Endothelial cell of umbilical vein (primary cell): ENCODE measurements at regions not wholly inside any gene's neighbourhood (a gene's known extent, or its start where the extent isn't known, plus 50 kb on each side); places are given as distances from the start of the nearest gene placed in this dataset.

ENCODE experiments used
- BruUV-seq: library from RNA; stranded (reverse); fragments of 400-500 nt; replicated peaks from 2 replicates; lab custom pipeline; 2021; lab: Mats Ljungman, UMichigan
- CTCF ChIA-PET: fragments of 300-600, 350-600 bp; sonication (Branson Sonifier 250); formaldehyde crosslinking; loops from one replicate; lab custom pipeline; 2021; ENCODE audit warnings: antibody characterized with exemption, inconsistent platforms; lab: Charles Lee
- POLR2A ChIA-PET: fragments of 300-600, 350-600 bp; sonication (Branson Sonifier 250); formaldehyde crosslinking; loops from one replicate; lab custom pipeline; 2021; ENCODE audit warnings: antibody characterized with exemption, inconsistent platforms; lab: Charles Lee
- DNase-seq: peaks from one replicate; pipeline ENCODE4 v3.0.0-alpha.2; 2011; ENCODE audit warnings: low read depth, low spot score
- FAIRE-seq: peaks from 2 replicates; lab custom pipeline; 2011; peaks lifted over from hg19 to GRCh38; lab: Jason Lieb, UNC
- H2AFZ ChIP-seq: 2 replicates; pipeline ENCODE4 v1.6.0; 2012; ENCODE audit warnings: low read depth, low read length, control low read depth, inconsistent platforms
- H3K27ac ChIP-seq: 2 replicates; pipeline ENCODE4 v1.5.1; 2011; ENCODE audit warnings: low read depth, mild to moderate bottlenecking, control low read depth, low read length, moderate library complexity; ENCODE audit not compliant: insufficient read depth
- H3K27me3 ChIP-seq, 2 experiments: 2 replicates each; pipeline versions ENCODE4 v1.6.0 to v1.6.1; 2011; ENCODE audit warnings: low read length in 2 of 2, mixed read lengths in 1 of 2; ENCODE audit not compliant: control insufficient read depth in 2 of 2, insufficient read depth in 2 of 2
- H3K36me3 ChIP-seq, 2 experiments: 2 replicates in 1 of 2; 3 replicates in 1 of 2; pipeline ENCODE4 v1.5.1; 2011; ENCODE audit warnings: low read length in 2 of 2, mild to moderate bottlenecking in 1 of 2, moderate library complexity in 1 of 2; ENCODE audit not compliant: control insufficient read depth in 2 of 2, insufficient read depth in 2 of 2; ENCODE audit errors: extremely low read depth in 1 of 2
- H3K4me1 ChIP-seq: 3 replicates; pipeline ENCODE4 v1.5.1; 2011; ENCODE audit warnings: mild to moderate bottlenecking, low read length; ENCODE audit not compliant: control insufficient read depth, insufficient read depth; ENCODE audit errors: extremely low read depth
- H3K4me2 ChIP-seq: 2 replicates; pipeline ENCODE4 v1.6.1; 2011; ENCODE audit warnings: low read length, control low read depth, mixed read lengths; ENCODE audit not compliant: insufficient read depth
- H3K4me3 ChIP-seq, 3 experiments: fragments of 200-600 bp in 1 of 3; sonication (generic), shearing (Covaris generic) in 1 of 3; replicated peaks in 1 of 3; 2 replicates each; pipeline ENCODE4 v1.5.1; 2011 to 2016; ENCODE audit warnings: control low read depth in 3 of 3, low read length in 3 of 3, mild to moderate bottlenecking in 2 of 3, inconsistent platforms in 1 of 3, low read depth in 1 of 3, moderate library complexity in 1 of 3; ENCODE audit not compliant: insufficient read depth in 1 of 3
- H3K79me2 ChIP-seq: 2 replicates; pipeline ENCODE4 v1.6.0; 2012; ENCODE audit warnings: low read length, inconsistent platforms; ENCODE audit not compliant: control insufficient read depth, insufficient read depth
- H3K9ac ChIP-seq: replicated peaks from 2 replicates; pipeline ENCODE3; 2011; ENCODE audit warnings: low read length, control low read depth; ENCODE audit not compliant: insufficient read depth; ENCODE audit errors: extremely low read depth
- H3K9me1 ChIP-seq: replicated peaks from 3 replicates; pipeline ENCODE4 v1.6.0; 2011; ENCODE audit warnings: mild to moderate bottlenecking, low read length; ENCODE audit not compliant: control insufficient read depth, insufficient read depth; ENCODE audit errors: extremely low read depth
- H3K9me3 ChIP-seq: replicated peaks from 2 replicates; pipeline ENCODE4 v1.5.1; 2012; ENCODE audit warnings: low read length, inconsistent platforms; ENCODE audit not compliant: control insufficient read depth, insufficient read depth
- H4K20me1 ChIP-seq: replicated peaks from 2 replicates; pipeline ENCODE3; 2011; ENCODE audit warnings: mild to moderate bottlenecking, low read length; ENCODE audit not compliant: control insufficient read depth, insufficient read depth; ENCODE audit errors: extremely low read depth
- CTCF ChIP-seq, 2 donors: IDR thresholded peaks; 1 replicate in 1 of 2; 2 replicates in 1 of 2; pipeline ENCODE4 v1.5.1; 2011; ENCODE audit warnings: low read length in 2 of 2, mild to moderate bottlenecking in 2 of 2, moderate library complexity in 2 of 2, control low read depth in 1 of 2, inconsistent platforms in 1 of 2, low read depth in 1 of 2; ENCODE audit not compliant: insufficient read depth in 1 of 2; ENCODE audit errors: extremely low read depth in 1 of 2
- FOS ChIP-seq: IDR thresholded peaks from 2 replicates; pipeline ENCODE4 v1.6.1; 2011; ENCODE audit warnings: mild to moderate bottlenecking, low read length, moderate library complexity, borderline replicate concordance; ENCODE audit not compliant: insufficient read depth
- GATA2 ChIP-seq: IDR thresholded peaks from 2 replicates; pipeline ENCODE4 v1.7.0; 2011; ENCODE audit warnings: low read depth, mild to moderate bottlenecking, moderate library complexity, mixed read lengths, low read length; ENCODE audit not compliant: insufficient read length, insufficient read depth
- MAX ChIP-seq: IDR thresholded peaks from 2 replicates; pipeline ENCODE4 v1.6.1; 2011; ENCODE audit not compliant: insufficient read depth, insufficient read length
- POLR2A ChIP-seq: IDR thresholded peaks from 2 replicates; pipeline ENCODE4 v1.6.1; 2012; ENCODE audit warnings: low read depth, mild to moderate bottlenecking, control low read depth, low read length
- POLR2AphosphoS5 ChIP-seq: IDR thresholded peaks from 2 replicates; pipeline ENCODE4 v1.6.1; 2012; ENCODE audit warnings: low read depth, mild to moderate bottlenecking, control low read depth, low read length, moderate library complexity; ENCODE audit not compliant: insufficient read depth
- dilution Hi-C: fragments of 300-500 bp; cut with MboI; formaldehyde crosslinking; loops from one replicate; pipeline ENCODE4 v1.15.0; 2019; ENCODE audit warnings: low sequenced_read_pairs; ENCODE audit not compliant: extremely low pct_ligation_motif_present
- intact Hi-C: fragments of 100-400 bp; cut with micrococcal nuclease; formaldehyde crosslinking; loops from one replicate; pipeline ENCODE4 v1.10.0; 2022

GRCh38 chr20:7196481-7196880 is 429.0 kb downstream of the BMP2 start:
- Histone ChIP-seq H3K4me3 (no peak overlapping the region), H3K79me2 (no peaks in the 10 kb centered on the region), H3K9ac (no peak overlapping the region), H3K9me3 (no peaks in the 10 kb centered on the region), H2AFZ (no peak overlapping the region), H3K4me1 (peaks cover 6% of the 10 kb centered on the region), H3K27me3 (no peaks in the 10 kb centered on the region), H3K27ac (no peak overlapping the region), H4K20me1 (no peaks in the 10 kb centered on the region), H3K36me3 (no peaks in the 10 kb centered on the region), H3K4me2 (no peak overlapping the region), H3K9me1 (no peaks in the 10 kb centered on the region)
- POLR2A ChIA-PET, result no interaction called here
- intact Hi-C loops (no loop called here), dilution Hi-C loops (no loop called here)
- BruUV-seq, result no TSS peak
- TF ChIP-seq GATA2 (no peak), POLR2AphosphoS5 (no peak), FOS (no peak), POLR2A (no peak), MAX (no peak), CTCF (IDR thresholded peaks at IDR 0.05; ENCODE audit: extremely low read depth in 1 of 2, insufficient read depth in 1 of 2, low read depth in 1 of 2, low read length in 2 of 2) (no peak)
- CTCF ChIA-PET, result no interaction called here
- DNase-seq, result no peak
- FAIRE-seq, result no peak

DNA sequence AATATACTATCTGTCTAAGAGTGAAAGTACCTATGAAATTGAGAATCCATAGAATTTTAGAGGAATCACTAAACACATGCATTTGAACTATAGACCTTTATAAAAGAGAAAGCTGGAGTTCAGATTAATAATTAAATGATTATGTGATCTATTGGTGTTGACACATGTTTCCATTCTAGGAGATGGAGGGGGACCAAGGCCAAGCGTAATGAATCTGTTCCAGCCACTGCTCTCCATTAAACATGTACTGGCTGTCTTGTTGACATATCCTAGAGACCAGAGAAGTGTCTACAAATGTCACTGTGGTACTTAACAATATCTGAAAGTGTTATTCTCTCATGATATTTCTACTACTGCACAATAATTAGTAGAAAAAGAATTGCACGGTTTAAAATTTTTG is 432.4 kb downstream of the BMP2 start:
- Histone ChIP-seq H3K27me3 (no peaks in the 10 kb centered on the region), H3K9me1 (no peaks in the 10 kb centered on the region), H2AFZ (no peak overlapping the region), H3K4me3 (no peak overlapping the region), H3K4me1 (peaks cover 6% of the 10 kb centered on the region), H4K20me1 (no peaks in the 10 kb centered on the region), H3K9me3 (no peaks in the 10 kb centered on the region), H3K9ac (no peak overlapping the region), H3K4me2 (no peak overlapping the region), H3K79me2 (no peaks in the 10 kb centered on the region), H3K36me3 (no peaks in the 10 kb centered on the region), H3K27ac (no peak overlapping the region)
- DNase-seq (no peak), FAIRE-seq (no peak)
- no TSS peak for BruUV-seq
- POLR2A ChIA-PET, result no interaction called here
- intact Hi-C loops (no loop called here), dilution Hi-C loops (no loop called here)
- CTCF ChIA-PET, result no interaction called here
- no peak for TF ChIP-seq CTCF (IDR thresholded peaks at IDR 0.05; ENCODE audit: extremely low read depth in 1 of 2, insufficient read depth in 1 of 2, low read depth in 1 of 2, low read length in 2 of 2)
